Chondrocyte (in vitro differentiated cells): ENCODE measurements at regions not wholly inside any gene's neighbourhood (a gene's known extent, or its start where the extent isn't known, plus 50 kb on each side); places are given as distances from the start of the nearest gene placed in this dataset.

ENCODE experiments used
- DNase-seq: peaks from one replicate; pipeline ENCODE4 v3.0.0; 2021; ENCODE audit warnings: mixed read lengths, low spot score
- H3K27ac Mint-ChIP-seq: one replicate; pipeline ENCODE4 v1.8.0; 2021; ENCODE audit warnings: mild to moderate bottlenecking, moderate library complexity, mixed read lengths; ENCODE audit not compliant: unreplicated experiment
- H3K27me3 Mint-ChIP-seq: 2 replicates; pipeline ENCODE4 v1.8.0; 2021; ENCODE audit warnings: low read depth, mixed read lengths
- H3K36me3 Mint-ChIP-seq: 2 replicates; pipeline ENCODE4 v1.8.0; 2021; ENCODE audit warnings: low read depth, mixed read lengths
- H3K4me1 Mint-ChIP-seq: 2 replicates; pipeline ENCODE4 v1.8.0; 2021; ENCODE audit warnings: low read depth, mild to moderate bottlenecking, mixed read lengths
- H3K4me3 Mint-ChIP-seq: one replicate; pipeline ENCODE4 v1.8.0; 2021; ENCODE audit warnings: mild to moderate bottlenecking, moderate library complexity, mixed read lengths; ENCODE audit not compliant: unreplicated experiment
- H3K9me3 Mint-ChIP-seq: 2 replicates; pipeline ENCODE4 v1.8.0; 2021; ENCODE audit warnings: low read depth, mixed read lengths
- CTCF ChIP-seq: fragments of 200-600 bp; sonication (generic); IDR thresholded peaks from 2 replicates; pipeline ENCODE4 v1.5.0; 2021; ENCODE audit warnings: antibody characterized with exemption, mild to moderate bottlenecking, moderate library complexity

GRCh38 chr4:114279711-114280110, 300.3 kb upstream of the ARSJ start:
- peaks cover 24% of the 10 kb centered on the region for H3K9me3 Mint-ChIP-seq
- H3K27me3 Mint-ChIP-seq = no peaks in the 10 kb centered on the region
- DNase-seq = no peak
- H3K27ac Mint-ChIP-seq = no peak overlapping the region
- peaks cover 12% of the 10 kb centered on the region for H3K36me3 Mint-ChIP-seq
- TF ChIP-seq CTCF = no peak
- H3K4me3 Mint-ChIP-seq = no peak overlapping the region
- H3K4me1 Mint-ChIP-seq = peaks cover 77% of the 10 kb centered on the region

DNA sequence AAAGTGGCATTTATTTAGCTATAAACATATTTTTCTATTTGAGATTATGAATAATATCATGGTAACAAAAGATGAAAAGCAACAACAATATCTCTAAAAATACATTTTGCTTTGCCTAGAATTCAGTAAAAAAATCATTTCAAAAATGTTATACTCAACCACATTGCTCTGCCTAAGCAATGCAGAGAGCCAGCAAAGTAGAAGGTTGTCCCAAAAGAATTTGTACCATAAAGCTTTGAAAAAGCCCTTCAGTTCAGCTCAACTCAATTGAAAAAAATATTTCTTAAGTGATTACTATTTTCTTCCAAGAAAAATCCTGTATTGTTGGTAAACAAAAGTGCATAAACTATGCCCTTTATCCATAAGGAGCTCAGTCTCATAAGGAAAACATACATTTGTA, 301.2 kb upstream of the ARSJ start:
- Mint-ChIP-seq H3K27ac (peak overlapping the region; percentile 88), H3K4me1 (peaks cover 69% of the 10 kb centered on the region), H3K4me3 (no peak overlapping the region), H3K27me3 (no peaks in the 10 kb centered on the region), H3K36me3 (peaks cover 19% of the 10 kb centered on the region), H3K9me3 (peaks cover 23% of the 10 kb centered on the region)
- no peak for TF ChIP-seq CTCF
- DNase-seq = no peak

GRCh38 chr4:114281164-114281960, 301.9 kb upstream of the ARSJ start:
- Mint-ChIP-seq H3K4me1 (peaks cover 69% of the 10 kb centered on the region), H3K27me3 (no peaks in the 10 kb centered on the region), H3K4me3 (peak overlapping the region; percentile 5), H3K27ac (peak overlapping the region; percentile 88), H3K36me3 (peaks cover 23% of the 10 kb centered on the region), H3K9me3 (peaks cover 29% of the 10 kb centered on the region)
- no peak for DNase-seq
- no peak for TF ChIP-seq CTCF

DNA sequence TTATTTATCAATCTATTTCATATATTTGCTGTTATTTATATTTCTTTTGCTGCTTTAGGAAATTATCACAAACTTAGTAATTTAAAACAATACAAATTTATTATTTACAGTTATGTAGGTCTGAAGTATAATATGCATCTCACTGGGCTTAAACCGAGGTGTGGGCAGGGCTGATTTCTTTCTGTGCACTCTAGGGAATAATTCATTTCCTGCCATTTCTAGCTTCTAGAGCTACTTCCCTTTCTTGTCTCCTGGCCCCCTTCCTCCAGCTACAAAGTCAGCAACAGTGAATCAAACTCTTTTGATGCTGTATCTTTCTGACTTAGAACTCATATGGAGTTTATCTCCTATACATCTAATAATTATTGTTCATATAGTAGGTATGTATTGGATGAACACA, 303.5 kb upstream of the ARSJ start:
- H3K4me3 Mint-ChIP-seq = no peak overlapping the region
- no peak for DNase-seq
- H3K27ac Mint-ChIP-seq = peak overlapping the region; percentile 27
- no peaks in the 10 kb centered on the region for H3K27me3 Mint-ChIP-seq
- TF ChIP-seq CTCF = no peak
- H3K4me1 Mint-ChIP-seq = peaks cover 62% of the 10 kb centered on the region
- peaks cover 28% of the 10 kb centered on the region for H3K9me3 Mint-ChIP-seq
- H3K36me3 Mint-ChIP-seq = peaks cover 20% of the 10 kb centered on the region

DNA sequence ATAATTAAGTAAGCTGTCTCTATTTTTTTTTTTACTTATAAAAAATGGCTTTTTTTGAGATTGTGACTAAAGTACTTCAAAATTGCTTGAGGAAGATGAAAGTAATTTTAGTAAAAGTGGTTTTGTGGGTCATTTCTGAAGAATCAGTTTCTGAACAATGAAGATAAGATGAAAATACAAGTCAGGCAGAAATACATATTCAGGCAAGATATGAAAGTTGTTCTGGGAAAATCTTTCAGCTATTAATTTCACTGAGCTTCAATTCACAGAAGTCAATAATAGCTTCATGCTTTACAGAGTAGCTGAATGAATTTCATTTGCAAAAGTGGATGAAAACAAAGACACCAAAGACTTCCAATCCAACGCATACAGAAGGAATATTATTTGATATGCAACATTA, 305.2 kb upstream of the ARSJ start:
- TF ChIP-seq CTCF = no peak
- H3K4me3 Mint-ChIP-seq = no peak overlapping the region

More for the DNA sequence above, 305.2 kb upstream of the ARSJ start:
- peaks cover 31% of the 10 kb centered on the region for H3K9me3 Mint-ChIP-seq
- H3K27me3 Mint-ChIP-seq = no peaks in the 10 kb centered on the region
- peaks cover 19% of the 10 kb centered on the region for H3K36me3 Mint-ChIP-seq
- DNase-seq = no peak
- H3K4me1 Mint-ChIP-seq = peaks cover 51% of the 10 kb centered on the region
- H3K27ac Mint-ChIP-seq = no peak overlapping the region
